ENCODE measurements at regions not wholly inside any gene's neighbourhood (a gene's known extent, or its start where the extent isn't known, plus 50 kb on each side); places are given as distances from the start of the nearest gene placed in this dataset.

DNA sequence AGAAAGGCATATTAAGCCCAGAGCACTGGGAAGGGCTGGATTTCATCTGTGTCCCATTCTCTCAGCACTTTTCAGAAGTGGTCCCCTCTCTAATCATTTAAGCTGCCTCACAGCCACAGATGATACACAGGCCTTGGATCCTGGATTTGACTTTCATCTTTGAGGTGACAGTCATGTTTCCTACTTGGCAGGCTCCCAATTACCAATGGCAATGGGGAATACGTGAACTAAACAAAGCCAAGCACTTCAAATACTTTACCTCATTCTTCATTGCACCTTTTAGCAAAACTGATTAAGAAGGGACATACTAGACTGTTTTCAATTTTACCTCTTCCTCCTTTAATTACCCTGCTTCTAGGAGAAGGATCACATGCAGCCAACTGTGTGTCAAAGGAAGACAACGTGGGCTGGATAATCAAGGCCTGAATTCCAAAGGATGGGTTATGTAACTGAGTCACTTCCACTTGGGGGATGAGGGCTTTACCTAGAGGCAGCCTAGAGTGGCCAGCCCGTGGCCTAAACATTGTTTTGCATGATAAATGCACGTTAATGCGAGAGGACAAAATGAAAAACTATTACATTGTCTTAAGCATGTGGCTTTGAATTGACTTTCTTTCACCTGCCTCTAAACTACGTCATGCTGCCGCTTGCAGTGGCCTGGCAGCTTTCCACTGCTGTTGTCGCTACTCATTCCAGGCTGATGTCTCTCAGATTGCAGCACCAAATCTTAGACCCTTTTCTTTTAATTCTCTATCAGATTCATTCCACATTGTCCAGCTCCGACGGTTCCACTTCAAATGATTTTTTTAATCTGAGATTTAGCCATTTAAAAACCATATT, 95.0 kb downstream of the KCTD12 start:
- Histone ChIP-seq H3K4me3 (ENCODE audit: low read depth in 1 of 3, low read length in 3 of 3) (no peak overlapping the region), H3K4me1 (ENCODE audit: control insufficient read depth in 4 of 4, insufficient read depth in 4 of 4, low read length in 3 of 4) (no peaks in the 10 kb centered on the region), H3K9ac (ENCODE audit: low read depth in 1 of 2, low read length in 2 of 2) (no peak overlapping the region), H3K9me3 (ENCODE audit: control insufficient read depth in 4 of 4, low read length in 3 of 4) (no peaks in the 10 kb centered on the region), H3K27ac (ENCODE audit: low read depth in 1 of 2, low read length in 2 of 2) (no peak overlapping the region), H3K36me3 (ENCODE audit: control insufficient read depth in 4 of 4, insufficient read depth in 3 of 4, low read depth in 1 of 4, low read length in 3 of 4) (no peaks in the 10 kb centered on the region), H3K27me3 (ENCODE audit: control insufficient read depth in 4 of 4, insufficient read depth in 4 of 4, low read length in 3 of 4) (no peaks in the 10 kb centered on the region)
- no peak for DNase-seq (ENCODE audit: low spot score)
- TF ChIP-seq, protein P1, sequence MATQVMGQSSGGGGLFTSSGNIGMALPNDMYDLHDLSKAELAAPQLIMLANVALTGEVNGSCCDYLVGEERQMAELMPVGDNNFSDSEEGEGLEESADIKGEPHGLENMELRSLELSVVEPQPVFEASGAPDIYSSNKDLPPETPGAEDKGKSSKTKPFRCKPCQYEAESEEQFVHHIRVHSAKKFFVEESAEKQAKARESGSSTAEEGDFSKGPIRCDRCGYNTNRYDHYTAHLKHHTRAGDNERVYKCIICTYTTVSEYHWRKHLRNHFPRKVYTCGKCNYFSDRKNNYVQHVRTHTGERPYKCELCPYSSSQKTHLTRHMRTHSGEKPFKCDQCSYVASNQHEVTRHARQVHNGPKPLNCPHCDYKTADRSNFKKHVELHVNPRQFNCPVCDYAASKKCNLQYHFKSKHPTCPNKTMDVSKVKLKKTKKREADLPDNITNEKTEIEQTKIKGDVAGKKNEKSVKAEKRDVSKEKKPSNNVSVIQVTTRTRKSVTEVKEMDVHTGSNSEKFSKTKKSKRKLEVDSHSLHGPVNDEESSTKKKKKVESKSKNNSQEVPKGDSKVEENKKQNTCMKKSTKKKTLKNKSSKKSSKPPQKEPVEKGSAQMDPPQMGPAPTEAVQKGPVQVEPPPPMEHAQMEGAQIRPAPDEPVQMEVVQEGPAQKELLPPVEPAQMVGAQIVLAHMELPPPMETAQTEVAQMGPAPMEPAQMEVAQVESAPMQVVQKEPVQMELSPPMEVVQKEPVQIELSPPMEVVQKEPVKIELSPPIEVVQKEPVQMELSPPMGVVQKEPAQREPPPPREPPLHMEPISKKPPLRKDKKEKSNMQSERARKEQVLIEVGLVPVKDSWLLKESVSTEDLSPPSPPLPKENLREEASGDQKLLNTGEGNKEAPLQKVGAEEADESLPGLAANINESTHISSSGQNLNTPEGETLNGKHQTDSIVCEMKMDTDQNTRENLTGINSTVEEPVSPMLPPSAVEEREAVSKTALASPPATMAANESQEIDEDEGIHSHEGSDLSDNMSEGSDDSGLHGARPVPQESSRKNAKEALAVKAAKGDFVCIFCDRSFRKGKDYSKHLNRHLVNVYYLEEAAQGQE (IDR thresholded peaks at IDR 0.05) = no peak
- no peak for TF ChIP-seq EGR1 (IDR thresholded peaks at IDR 0.05; ENCODE audit: low read depth in 2 of 2)
- TF ChIP-seq HNF4G (IDR thresholded peaks at IDR 0.05) = no peak
- TF ChIP-seq YY1 (IDR thresholded peaks at IDR 0.05) = no peak
- no peak for TF ChIP-seq GABPA (IDR thresholded peaks at IDR 0.05 in 1 of 2, conservative IDR thresholded peaks at IDR 0.05 in 1 of 2)
- TF ChIP-seq, protein P2, sequence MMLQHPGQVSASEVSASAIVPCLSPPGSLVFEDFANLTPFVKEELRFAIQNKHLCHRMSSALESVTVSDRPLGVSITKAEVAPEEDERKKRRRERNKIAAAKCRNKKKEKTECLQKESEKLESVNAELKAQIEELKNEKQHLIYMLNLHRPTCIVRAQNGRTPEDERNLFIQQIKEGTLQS (IDR thresholded peaks at IDR 0.05) = no peak
- TF ChIP-seq, protein P3, sequence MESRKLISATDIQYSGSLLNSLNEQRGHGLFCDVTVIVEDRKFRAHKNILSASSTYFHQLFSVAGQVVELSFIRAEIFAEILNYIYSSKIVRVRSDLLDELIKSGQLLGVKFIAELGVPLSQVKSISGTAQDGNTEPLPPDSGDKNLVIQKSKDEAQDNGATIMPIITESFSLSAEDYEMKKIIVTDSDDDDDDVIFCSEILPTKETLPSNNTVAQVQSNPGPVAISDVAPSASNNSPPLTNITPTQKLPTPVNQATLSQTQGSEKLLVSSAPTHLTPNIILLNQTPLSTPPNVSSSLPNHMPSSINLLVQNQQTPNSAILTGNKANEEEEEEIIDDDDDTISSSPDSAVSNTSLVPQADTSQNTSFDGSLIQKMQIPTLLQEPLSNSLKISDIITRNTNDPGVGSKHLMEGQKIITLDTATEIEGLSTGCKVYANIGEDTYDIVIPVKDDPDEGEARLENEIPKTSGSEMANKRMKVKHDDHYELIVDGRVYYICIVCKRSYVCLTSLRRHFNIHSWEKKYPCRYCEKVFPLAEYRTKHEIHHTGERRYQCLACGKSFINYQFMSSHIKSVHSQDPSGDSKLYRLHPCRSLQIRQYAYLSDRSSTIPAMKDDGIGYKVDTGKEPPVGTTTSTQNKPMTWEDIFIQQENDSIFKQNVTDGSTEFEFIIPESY (IDR thresholded peaks at IDR 0.05) = no peak
- TF ChIP-seq, protein P4, sequence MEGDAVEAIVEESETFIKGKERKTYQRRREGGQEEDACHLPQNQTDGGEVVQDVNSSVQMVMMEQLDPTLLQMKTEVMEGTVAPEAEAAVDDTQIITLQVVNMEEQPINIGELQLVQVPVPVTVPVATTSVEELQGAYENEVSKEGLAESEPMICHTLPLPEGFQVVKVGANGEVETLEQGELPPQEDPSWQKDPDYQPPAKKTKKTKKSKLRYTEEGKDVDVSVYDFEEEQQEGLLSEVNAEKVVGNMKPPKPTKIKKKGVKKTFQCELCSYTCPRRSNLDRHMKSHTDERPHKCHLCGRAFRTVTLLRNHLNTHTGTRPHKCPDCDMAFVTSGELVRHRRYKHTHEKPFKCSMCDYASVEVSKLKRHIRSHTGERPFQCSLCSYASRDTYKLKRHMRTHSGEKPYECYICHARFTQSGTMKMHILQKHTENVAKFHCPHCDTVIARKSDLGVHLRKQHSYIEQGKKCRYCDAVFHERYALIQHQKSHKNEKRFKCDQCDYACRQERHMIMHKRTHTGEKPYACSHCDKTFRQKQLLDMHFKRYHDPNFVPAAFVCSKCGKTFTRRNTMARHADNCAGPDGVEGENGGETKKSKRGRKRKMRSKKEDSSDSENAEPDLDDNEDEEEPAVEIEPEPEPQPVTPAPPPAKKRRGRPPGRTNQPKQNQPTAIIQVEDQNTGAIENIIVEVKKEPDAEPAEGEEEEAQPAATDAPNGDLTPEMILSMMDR (IDR thresholded peaks at IDR 0.05; ENCODE audit: low read depth, low read length, missing input control) = no peak
- no peak for TF ChIP-seq TAF1 (conservative IDR thresholded peaks at IDR 0.05)
- no peak for TF ChIP-seq JUND (IDR thresholded peaks at IDR 0.05)
- TF ChIP-seq RAD21 (IDR thresholded peaks at IDR 0.05) = no peak
- TF ChIP-seq NR2F2 (IDR thresholded peaks at IDR 0.05) = no peak
- TF ChIP-seq, protein P5, sequence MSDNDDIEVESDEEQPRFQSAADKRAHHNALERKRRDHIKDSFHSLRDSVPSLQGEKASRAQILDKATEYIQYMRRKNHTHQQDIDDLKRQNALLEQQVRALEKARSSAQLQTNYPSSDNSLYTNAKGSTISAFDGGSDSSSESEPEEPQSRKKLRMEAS (IDR thresholded peaks at IDR 0.05) = no peak
- TF ChIP-seq FOXA2 (IDR thresholded peaks at IDR 0.05) = no peak
- TF ChIP-seq RXRA (IDR thresholded peaks at IDR 0.05) = no peak
- no peak for TF ChIP-seq HNF4A (conservative IDR thresholded peaks at IDR 0.05)
- TF ChIP-seq SP1 (IDR thresholded peaks at IDR 0.05) = no peak
- no peak for TF ChIP-seq FOXA1 (IDR thresholded peaks at IDR 0.05)
- 76% methylated on average over 10 of the region's 10 CpGs for WGBS

Measured in liver (tissue), 8 donors.